NT2/D1 (cell line): ENCODE measurements at regions not wholly inside any gene's neighbourhood (a gene's known extent, or its start where the extent isn't known, plus 50 kb on each side); places are given as distances from the start of the nearest gene placed in this dataset.

Experiments
- DNase-seq: peaks from one replicate; pipeline ENCODE4 v3.0.0-alpha.2; 2011; ENCODE audit warnings: low read depth, low spot score
- H3K27me3 ChIP-seq: 2 replicates; pipeline ENCODE4 v1.6.0; 2011; ENCODE audit warnings: mild to moderate bottlenecking; ENCODE audit not compliant: insufficient read length, insufficient read depth
- H3K36me3 ChIP-seq: 2 replicates; pipeline ENCODE4 v1.6.1; 2011; ENCODE audit warnings: mild to moderate bottlenecking, low read length, mixed read lengths; ENCODE audit not compliant: insufficient read depth, insufficient read length
- H3K4me1 ChIP-seq: 2 replicates; pipeline ENCODE4 v1.5.1; 2011; ENCODE audit not compliant: insufficient read depth, insufficient read length
- H3K4me3 ChIP-seq: 2 replicates; pipeline ENCODE4 v1.5.1; 2011; ENCODE audit warnings: low read depth; ENCODE audit not compliant: insufficient read length
- H3K9ac ChIP-seq: 2 replicates; pipeline ENCODE4 v1.6.0; 2011; ENCODE audit warnings: low read depth; ENCODE audit not compliant: insufficient read length
- H3K9me3 ChIP-seq: 2 replicates; pipeline ENCODE4 v1.5.1; 2011; ENCODE audit warnings: mild to moderate bottlenecking, low read length; ENCODE audit not compliant: insufficient read depth
- SUZ12 ChIP-seq: IDR thresholded peaks from 2 replicates; pipeline ENCODE4 v1.6.1; 2011; ENCODE audit not compliant: insufficient read length, insufficient read depth; ENCODE audit errors: extremely low read depth
- YY1 ChIP-seq: IDR thresholded peaks from 2 replicates; pipeline ENCODE4 v1.6.1; 2011; ENCODE audit not compliant: insufficient read length, insufficient read depth
- ZNF274 ChIP-seq: IDR thresholded peaks from 2 replicates; pipeline ENCODE4 v1.6.1; 2011; ENCODE audit warnings: mild to moderate bottlenecking, low read depth, low read length

DNA sequence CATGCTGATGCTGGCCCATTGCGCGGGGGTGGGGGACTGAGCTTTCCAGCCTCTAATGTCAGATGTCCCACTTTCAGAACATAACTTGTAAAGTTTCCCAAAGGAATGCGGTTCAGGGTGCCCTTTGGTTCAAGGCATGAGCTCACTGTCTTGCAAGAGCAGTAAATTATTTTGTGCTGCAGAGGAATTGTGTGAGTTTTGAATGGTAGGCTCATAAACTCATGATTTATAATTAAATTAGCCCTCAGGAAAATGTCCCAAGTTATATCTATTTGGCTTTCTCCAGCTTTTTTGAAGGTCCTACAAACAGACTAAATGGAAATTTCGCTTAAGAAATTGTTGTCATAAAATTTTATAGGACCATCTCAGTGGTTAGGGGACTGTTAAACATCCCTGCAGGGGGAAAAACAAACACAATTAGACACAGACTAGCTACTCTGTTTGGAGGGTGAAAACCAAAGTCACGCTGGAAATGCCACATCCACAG, 321.8 kb downstream of the HS3ST3B1 start:
- Histone ChIP-seq H3K4me3 (no peak overlapping the region), H3K36me3 (no peaks in the 10 kb centered on the region), H3K27me3 (no peaks in the 10 kb centered on the region), H3K9me3 (no peaks in the 10 kb centered on the region), H3K4me1 (no peaks in the 10 kb centered on the region), H3K9ac (no peak overlapping the region)
- TF ChIP-seq SUZ12 (no peak), ZNF274 (no peak), YY1 (no peak)
- DNase-seq, result no peak

DNA sequence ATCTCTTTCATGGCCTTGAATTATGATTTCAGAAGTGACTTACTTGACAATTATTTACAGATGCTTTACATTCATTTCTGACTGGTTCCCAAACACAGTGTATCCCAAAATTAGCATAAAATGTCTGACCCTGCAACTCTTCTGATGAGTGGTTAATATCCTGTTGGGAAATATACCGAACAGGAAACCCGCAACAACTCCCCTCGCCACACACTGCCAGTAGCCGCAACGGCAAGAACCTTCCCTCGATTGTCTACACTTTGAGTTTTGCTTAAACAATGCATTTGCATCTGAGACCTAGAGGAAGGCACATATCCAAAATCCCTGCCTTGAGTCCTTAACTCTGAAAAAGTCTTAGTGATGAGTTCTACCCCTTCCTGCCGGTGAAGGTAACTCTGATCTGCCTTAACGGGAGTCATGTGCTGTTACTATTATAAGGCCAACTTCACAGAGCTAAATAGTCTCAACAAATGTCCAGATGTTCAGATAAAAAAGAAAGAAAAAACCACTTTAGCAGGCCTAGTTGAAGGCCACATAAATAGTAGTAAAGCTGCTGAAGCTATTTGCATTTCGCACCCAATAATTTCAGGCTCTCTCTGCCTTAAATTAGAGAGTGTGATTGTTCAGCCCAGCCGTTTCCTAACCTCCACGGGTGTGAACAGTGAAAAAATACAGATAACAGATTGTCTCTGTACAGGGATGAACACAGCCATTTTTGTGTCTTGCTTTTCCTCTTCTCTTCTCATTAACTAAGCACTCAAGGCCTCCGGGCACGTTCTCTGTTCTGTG, 321.1 kb downstream of the HS3ST3B1 start:
- no peaks in the 10 kb centered on the region for H3K36me3 ChIP-seq
- no peak for TF ChIP-seq SUZ12
- no peak for TF ChIP-seq ZNF274
- no peak for TF ChIP-seq YY1
- no peaks in the 10 kb centered on the region for H3K9me3 ChIP-seq
- DNase-seq, result no peak
- no peak overlapping the region for H3K9ac ChIP-seq
- no peaks in the 10 kb centered on the region for H3K27me3 ChIP-seq
- no peak overlapping the region for H3K4me3 ChIP-seq
- H3K4me1 ChIP-seq, result no peaks in the 10 kb centered on the region

DNA sequence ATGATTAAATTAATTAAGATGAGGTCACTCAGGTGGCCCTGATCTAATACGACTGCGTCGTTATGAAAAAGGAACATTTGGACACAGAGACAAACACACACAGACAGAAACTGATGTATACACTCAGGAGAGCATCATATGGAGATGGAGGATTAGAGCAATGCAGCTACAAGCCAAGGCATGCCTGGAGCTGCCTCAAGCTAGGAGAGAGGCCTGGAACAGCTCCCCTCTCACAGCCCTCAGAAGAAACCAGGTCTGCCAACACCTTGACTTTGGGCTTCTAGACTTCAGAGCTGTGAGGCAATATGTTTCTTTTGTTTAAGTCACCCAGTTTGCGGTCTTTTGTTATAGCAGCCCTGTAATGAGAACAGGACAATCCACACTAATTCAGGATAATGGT, 318.9 kb downstream of the HS3ST3B1 start:
- Histone ChIP-seq H3K9me3 (no peaks in the 10 kb centered on the region), H3K36me3 (no peaks in the 10 kb centered on the region), H3K4me3 (no peak overlapping the region), H3K9ac (no peak overlapping the region), H3K27me3 (no peaks in the 10 kb centered on the region), H3K4me1 (no peaks in the 10 kb centered on the region)
- DNase-seq, result no peak
- TF ChIP-seq SUZ12 (no peak), YY1 (no peak), ZNF274 (no peak)

DNA sequence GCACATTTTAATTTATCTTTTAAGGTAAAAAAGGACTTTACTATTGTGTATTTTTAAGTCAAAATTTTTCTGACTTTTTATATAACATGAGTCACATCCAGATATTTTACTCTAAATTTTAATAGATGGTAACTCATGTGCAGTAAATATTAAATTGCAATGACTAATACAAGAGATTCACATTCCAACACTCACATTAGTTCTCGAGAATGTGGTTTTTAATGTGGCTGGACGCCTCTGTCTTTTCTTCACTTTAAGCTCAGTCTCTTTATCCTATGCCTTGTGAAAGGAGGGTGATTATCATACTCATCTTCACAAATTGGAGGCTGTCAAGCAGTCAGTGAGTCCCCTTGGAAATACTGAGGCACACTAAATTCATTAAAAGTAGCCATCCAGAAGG, 315.6 kb downstream of the HS3ST3B1 start:
- H3K9ac ChIP-seq, result no peak overlapping the region
- no peak for TF ChIP-seq SUZ12
- no peak for TF ChIP-seq YY1
- no peak for TF ChIP-seq ZNF274
- H3K9me3 ChIP-seq, result no peaks in the 10 kb centered on the region
- H3K36me3 ChIP-seq, result no peaks in the 10 kb centered on the region
- DNase-seq, result no peak
- no peaks in the 10 kb centered on the region for H3K4me1 ChIP-seq
- no peaks in the 10 kb centered on the region for H3K27me3 ChIP-seq
- no peak overlapping the region for H3K4me3 ChIP-seq

DNA sequence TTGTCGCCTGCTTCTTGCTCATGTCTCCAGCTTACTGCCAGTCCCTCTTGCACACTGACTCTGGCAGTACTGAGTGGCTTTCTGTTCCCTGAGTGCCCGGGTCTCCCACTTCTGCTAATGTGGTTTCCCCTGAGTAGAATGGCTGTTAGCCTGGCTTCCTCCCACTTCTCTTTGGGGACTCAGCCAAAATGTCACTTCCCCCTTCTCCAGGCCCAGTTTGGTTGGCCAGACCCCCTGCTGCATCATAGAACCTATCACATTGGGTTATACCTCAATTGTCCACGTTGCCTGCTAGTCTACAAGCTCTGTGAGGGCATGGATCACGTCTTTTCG, 304.4 kb downstream of the HS3ST3B1 start:
- DNase-seq, result no peak
- H3K9me3 ChIP-seq, result no peaks in the 10 kb centered on the region

DNA sequence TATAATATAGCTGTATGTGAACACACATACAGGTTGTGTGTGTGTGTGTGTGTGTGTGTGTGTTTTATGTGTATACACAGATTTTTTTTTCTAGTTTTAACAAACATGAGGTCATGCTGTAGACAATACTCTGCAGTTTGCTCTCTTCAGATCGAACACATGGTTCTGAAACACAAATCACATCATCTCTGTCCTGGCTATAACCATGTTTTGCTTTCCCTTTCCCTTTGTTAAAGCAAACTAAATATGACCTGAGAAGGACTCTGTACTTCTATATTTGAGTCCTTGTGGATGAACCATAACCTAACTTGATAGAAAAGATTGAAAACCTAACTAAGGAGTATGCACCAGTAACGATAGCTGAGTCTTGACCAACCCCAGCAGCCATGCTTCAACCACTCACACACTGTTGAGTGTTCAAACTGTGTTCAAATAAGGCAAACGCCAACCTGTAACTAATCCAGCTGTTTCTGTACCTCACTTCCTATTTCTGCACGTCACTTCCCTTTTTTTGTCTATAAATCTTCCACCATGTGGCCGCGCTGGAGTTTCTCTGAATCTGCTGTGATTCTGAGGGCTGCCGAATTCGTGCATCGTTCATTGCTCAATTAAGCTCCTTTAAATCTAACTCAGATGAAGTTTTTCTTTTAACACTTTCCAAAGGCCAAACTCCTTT, 303.8 kb downstream of the HS3ST3B1 start:
- no peak overlapping the region for H3K9ac ChIP-seq
- H3K27me3 ChIP-seq, result no peaks in the 10 kb centered on the region
- H3K4me3 ChIP-seq, result no peak overlapping the region
- H3K9me3 ChIP-seq, result no peaks in the 10 kb centered on the region
- DNase-seq, result no peak
- no peaks in the 10 kb centered on the region for H3K36me3 ChIP-seq
- no peaks in the 10 kb centered on the region for H3K4me1 ChIP-seq
- TF ChIP-seq YY1, result no peak
- no peak for TF ChIP-seq SUZ12
- TF ChIP-seq ZNF274, result no peak

More for the DNA sequence above, 304.4 kb downstream of the HS3ST3B1 start:
- no peak overlapping the region for H3K9ac ChIP-seq
- H3K4me1 ChIP-seq, result no peaks in the 10 kb centered on the region
- no peaks in the 10 kb centered on the region for H3K36me3 ChIP-seq
- no peak overlapping the region for H3K4me3 ChIP-seq
- no peak for TF ChIP-seq ZNF274
- no peaks in the 10 kb centered on the region for H3K27me3 ChIP-seq

DNA sequence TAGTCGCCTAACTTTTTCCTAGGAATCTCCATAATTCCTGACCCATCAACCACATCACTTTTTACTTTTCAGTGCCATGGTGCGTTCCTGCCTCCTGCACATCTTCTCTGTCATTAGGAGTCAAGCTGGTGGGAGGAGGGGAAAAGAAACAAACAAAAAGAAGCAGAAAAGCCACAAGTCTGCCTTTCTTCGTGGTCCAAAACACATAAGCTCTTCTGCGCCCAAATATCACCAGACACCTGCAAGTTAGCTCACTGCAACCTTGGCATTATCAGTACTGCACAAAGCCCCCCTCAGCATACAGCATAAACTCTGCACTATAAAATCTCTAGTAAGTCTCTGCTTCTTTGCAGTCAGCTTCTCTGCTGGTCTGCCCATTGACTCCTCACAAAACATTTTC, 295.3 kb downstream of the HS3ST3B1 start:
- H3K4me1 ChIP-seq, result no peaks in the 10 kb centered on the region
- no peaks in the 10 kb centered on the region for H3K27me3 ChIP-seq
- no peak for TF ChIP-seq ZNF274
- TF ChIP-seq SUZ12, result no peak
- TF ChIP-seq YY1, result no peak
- no peak for DNase-seq
- H3K9ac ChIP-seq, result no peak overlapping the region
- H3K4me3 ChIP-seq, result no peak overlapping the region
- H3K36me3 ChIP-seq, result no peaks in the 10 kb centered on the region
- no peaks in the 10 kb centered on the region for H3K9me3 ChIP-seq
